T-helper 1 cell (primary cell): ENCODE measurements at regions not wholly inside any gene's neighbourhood (a gene's known extent, or its start where the extent isn't known, plus 50 kb on each side); places are given as distances from the start of the nearest gene placed in this dataset.

Source experiments
- DNase-seq, 5 donors: peaks; one replicate each; pipeline ENCODE4 v3.0.0-alpha.2; 2012 to 2020

DNA sequence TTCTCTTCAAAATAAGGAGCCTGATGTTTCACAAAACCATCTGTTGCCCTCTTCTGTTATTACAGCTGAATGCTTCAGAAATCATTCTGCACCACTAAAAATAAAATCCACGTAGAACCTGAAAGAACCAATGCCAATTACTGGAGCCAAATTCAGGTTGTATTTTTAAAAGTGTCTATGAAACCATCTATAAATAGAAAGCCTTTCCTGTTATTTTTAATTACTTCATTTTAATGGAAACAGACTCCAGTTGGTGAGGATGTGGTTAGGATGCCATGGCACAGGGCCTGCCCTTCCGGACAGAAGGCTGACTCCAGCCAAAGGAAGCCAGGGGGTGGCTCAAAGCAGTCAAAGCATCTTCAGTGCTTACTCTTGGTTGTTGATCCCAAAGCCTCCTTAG is 119.8 kb downstream of the TENT4A start:
- DNase-seq = peak in 1 of 5 donors; percentile 60

DNA sequence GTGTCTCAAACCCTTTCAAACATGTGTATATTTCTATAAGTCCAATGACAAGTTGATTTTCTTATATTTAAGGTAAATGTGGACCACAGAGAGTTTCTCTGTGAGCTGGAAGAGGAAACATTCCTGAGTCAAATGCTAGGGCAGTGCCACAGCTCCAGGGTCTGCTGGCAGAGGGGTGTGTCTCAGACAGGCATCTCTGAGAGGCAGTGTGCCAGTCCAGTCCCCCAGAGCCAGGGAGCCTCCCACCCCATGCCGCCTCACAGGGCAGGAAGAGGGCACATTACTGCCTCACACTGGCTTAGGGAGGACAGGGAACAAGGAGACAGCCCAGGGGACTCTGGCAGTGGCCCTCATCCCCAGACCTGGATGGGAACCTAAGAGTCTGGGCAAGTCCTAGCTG is 120.2 kb downstream of the TENT4A start:
- no peak for DNase-seq

- DNase-seq = no peak
These were observed 123.9 kb downstream of the TENT4A start for GRCh38 chr5:6837095-6837494.

- DNase-seq = no peak
These were observed 124.4 kb downstream of the TENT4A start for GRCh38 chr5:6837519-6838110.

- DNase-seq = no peak
These were observed 125.5 kb downstream of the TENT4A start for GRCh38 chr5:6838736-6839135.

GRCh38 chr5:6840136-6840793 is 127.0 kb downstream of the TENT4A start:
- DNase-seq = no peak

DNA sequence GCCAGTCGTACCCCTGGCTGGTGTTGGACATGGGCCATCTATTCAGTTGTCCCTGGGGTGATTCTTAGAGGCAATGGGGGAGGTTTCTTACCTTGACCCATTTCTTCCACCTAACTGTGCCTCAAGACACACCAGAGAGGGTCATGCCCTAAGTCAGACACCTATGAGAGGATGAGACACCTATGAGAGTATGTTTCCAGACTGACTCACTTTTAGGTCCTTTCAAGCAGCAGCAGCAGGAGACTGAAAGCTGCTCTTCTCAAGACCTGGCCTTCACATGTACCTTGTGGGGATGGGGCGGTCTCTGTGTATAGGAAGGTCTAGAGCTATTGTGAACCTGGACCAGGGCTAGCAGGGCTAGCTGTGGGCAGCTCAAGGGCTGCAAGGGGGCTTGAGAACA is 130.1 kb downstream of the TENT4A start:
- DNase-seq = no peak

GRCh38 chr5:6843821-6844220 is 130.6 kb downstream of the TENT4A start:
- no peak for DNase-seq

DNA sequence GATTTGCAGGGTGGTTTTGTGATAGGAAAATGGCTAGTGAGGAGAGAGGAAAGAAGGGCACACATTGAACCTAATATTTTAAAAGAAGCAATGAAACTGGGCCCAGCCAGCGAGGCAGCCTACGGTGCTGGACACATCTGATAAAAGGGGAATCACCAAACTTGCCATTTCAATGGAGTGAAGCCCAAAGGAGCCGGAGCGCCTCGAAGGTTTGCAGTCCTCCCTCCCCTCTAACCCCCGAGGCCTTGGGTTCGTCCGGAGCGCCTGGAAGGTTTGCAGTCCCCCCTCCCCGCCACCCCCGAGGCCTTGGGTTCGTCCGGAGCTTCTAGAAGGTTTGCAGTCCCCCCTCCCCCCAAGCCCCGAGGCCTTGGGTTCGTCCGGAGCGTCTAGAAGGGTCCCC is 132.6 kb downstream of the TENT4A start:
- no peak for DNase-seq

DNA sequence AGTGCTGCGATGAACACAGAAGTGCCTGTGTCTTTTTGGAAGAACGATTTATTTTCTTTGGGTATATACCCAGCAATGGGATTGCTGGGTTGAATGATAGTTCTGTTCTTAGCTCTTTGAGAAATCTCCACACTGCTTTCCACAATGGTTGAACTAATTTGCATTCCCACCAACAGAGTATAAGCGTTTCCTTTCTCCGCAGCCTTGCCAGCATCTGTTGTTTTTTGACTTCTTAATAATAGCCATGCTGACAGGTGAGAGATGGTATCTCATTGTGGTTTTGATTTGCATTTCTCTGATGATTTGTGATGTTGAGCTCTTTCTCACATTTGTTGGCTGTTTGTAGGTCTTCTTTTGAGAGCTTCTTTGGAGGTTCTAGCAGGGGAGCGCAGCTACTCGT is 134.6 kb downstream of the TENT4A start:
- DNase-seq = no peak

DNA sequence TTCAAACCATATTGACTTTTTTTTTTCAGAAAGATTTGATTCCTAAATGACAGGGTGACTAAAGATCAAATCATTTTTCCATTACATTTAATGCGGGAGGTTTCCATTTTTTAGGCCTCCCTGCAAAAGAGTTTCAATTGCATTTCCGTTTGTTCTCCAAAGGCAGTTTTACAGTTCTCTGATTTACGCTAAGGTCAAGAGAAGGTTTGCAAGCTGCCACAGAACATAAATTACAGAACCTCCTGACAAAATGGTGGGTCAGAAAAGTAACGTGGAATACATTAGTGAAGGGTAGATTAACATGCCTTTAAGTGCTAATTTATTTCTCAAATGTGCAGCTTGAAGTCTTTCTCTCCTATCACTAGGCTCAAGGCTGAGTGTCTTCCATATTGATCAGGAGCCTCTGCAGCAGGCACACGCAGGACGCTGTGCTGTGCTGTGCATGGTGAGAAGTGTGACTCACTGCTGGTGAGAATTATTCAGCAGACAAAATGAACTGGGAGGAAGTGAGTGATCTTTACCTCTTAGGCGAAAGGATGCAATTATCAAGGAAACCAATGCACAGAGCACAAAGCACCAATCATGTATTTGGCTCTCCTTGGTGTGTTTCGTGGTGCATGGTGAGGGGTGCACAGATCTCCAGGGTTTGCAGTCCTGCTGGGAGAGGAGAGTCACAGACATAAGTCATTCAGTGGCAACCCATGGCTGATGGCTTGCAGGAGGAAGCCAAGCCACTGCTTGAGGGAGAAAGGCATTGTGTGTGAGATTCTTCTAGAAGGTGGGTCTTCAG is 136.3 kb downstream of the TENT4A start:
- peak in 1 of 5 donors; percentile 45 for DNase-seq

- no peak for DNase-seq
These were observed 136.8 kb downstream of the TENT4A start for GRCh38 chr5:6850106-6850432.

DNA sequence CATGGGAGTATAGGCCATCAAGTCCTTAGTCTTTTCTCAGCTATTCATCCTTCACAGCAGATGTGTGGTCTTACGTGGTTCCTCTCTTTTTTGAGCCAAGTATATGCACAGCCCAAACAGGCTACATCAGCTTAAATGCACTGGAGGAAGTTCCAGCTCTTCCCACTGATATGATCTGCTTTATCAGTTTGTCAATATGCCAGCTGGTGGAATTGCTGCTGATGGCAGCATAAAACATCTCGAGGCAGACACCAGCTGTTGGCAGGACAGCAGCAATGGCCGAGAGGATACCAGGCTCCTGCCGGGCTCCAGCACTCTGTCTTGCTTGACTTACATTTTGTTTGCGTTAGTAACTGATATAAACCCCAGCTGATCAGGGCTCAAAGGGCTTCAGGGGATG is 143.4 kb downstream of the TENT4A start:
- no peak for DNase-seq

GRCh38 chr5:6858419-6858818 is 145.2 kb downstream of the TENT4A start:
- DNase-seq = no peak

- no peak for DNase-seq
These were observed 145.8 kb downstream of the TENT4A start for GRCh38 chr5:6859023-6859422.

DNA sequence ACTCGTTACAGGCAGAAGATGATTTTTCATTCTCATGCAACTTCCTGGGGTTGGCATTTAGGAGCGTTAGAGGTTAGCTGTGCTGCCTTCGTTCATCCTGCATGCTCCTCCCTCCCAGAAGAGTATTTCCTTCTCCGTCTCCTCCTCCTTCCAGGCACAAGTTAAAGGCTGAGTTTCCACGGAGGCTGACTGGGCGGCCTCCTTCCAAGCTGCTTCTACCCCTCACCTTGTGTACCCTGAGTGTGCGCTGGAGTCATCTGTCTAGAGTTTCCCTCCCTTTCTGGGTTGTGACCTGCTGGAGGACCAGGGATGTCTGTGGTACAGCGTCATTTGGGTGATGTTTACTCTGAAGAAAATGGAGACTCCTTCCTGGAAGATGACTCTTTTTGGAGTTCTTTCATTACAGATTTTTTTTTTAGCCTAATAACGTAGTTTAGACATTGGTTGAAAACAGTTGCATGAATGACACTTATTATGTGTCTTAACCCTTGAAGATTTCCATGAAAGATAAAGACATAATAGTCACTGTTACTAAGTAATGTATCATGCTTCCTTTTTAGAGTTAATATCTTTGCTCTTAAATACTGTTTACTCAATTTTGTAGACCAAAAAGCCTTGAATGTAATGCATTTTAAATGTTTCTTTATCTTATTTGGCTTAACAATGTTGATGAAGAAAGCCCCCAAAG is 146.9 kb downstream of the TENT4A start:
- no peak for DNase-seq

DNA sequence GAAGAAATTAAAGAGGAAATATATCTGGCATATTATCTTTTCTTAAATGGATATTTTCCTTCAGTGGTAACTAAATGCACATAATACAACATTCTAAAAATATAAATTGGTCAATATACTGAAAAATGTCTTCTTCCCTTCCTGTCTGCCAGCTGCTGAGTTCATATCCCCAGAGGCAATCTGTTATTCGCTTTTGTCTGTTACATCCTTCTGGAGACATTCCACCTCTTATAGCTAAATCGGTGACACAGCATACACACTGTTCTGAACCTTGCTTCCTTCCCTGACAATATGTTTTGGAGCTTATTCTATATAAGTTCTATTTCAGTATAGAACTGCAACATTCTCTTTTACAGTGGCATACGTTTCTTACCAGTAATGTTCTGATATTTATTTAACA is 147.8 kb downstream of the TENT4A start:
- no peak for DNase-seq

DNA sequence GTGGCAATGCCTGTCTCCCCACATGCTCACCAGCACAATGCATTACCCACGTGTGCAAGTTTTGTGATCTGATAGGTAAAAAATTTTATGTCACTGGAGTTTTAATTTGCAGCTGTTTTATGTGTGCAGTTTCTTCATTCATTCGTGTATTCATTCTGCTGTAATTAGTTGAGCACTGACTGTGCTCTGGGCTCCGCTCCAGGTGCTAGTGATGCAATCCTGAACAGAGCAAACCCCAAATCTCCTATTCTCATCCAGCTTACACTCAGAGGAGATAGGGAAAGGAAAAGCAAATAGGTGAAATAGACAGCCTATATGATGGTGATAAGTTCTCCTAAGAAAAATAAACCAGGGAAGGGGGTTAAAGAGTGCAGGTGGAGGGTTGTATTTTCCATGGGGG is 148.4 kb downstream of the TENT4A start:
- no peak for DNase-seq

DNA sequence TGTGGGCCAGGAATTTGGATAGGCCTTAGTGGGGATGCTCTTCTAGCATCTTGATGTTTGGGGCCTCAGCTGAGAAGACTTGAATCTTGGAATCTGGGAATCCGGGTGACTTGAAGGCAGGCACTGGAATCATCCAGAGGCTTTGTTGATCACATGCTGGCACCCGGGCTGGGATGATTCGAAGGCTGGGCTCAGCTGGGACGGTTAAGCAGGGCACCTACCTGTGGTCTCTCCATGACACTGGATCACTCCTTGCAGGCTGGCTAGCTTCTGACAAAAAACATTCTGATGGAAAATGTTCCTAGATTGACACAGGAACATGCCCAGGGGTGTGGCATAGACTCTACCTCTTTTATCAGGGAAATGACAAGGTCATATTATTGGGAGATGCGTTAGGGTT is 149.1 kb downstream of the TENT4A start:
- no peak for DNase-seq

- DNase-seq = no peak
These were observed 154.5 kb downstream of the TENT4A start for GRCh38 chr5:6867712-6868111.

GRCh38 chr5:6868171-6868570 is 154.9 kb downstream of the TENT4A start:
- DNase-seq = no peak

DNA sequence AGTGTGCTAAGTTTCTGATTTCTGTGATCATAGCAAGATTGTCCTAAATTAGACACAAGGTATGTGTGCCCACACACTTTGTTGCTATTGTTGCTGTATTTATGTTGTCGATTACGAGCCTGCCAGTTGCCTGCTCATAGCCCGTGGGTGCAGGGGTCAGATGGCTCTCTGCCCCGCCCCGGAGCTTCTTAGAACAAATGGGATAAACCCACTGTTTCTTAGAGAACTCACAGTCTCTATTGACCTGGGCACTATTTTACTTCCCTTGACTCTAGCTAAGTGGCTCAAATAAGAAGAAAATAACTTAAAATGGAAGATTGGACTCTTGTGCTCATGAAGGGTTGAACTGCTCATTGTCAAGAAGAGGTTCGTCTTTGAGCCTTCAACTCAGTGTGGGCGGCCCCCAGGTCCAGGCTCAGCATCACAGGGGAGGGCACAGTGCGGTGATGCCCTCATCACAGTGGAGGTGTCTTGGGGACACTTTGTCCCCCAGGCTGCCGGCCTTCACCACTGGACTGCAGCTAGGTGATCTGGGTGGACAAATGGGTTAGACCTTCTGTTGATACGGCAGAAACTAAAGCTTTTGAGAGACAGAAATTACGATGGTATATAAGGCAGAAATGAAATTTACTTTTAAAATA is 155.5 kb downstream of the TENT4A start:
- no peak for DNase-seq

DNA sequence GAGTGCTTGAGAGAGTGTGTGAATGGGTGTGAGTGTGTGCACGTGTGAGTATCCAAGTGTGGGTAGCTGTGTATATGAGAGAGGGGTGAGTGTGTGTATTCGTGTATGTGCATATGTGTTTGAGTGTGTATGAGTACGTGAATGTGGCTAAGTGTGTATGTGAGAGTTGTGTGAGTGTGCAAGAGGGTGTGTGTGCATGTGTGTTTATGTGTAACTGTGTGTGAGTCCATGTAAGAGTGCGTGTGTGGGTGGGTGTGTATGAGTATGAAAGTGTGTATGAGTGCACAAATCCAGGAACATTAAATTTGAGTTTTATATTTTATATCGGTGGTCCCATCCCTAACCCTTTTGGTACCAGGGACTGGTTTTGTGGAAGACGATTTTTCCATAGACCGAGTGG is 156.4 kb downstream of the TENT4A start:
- no peak for DNase-seq
